HFF-Myc (cell line): ENCODE measurements at regions not wholly inside any gene's neighbourhood (a gene's known extent, or its start where the extent isn't known, plus 50 kb on each side); places are given as distances from the start of the nearest gene placed in this dataset.

Source experiments
- DNase-seq: peaks from one replicate; pipeline ENCODE4 v3.0.0-alpha.2; 2011; ENCODE audit warnings: low read depth; ENCODE audit errors: extremely low read depth
- H3K4me3 ChIP-seq: replicated peaks from 2 replicates; pipeline ENCODE4 v1.5.1; 2011; ENCODE audit warnings: low read depth, mild to moderate bottlenecking, control low read depth, low read length
- CTCF ChIP-seq: IDR thresholded peaks from 2 replicates; pipeline ENCODE4 v1.5.1; 2012; ENCODE audit warnings: mild to moderate bottlenecking, low read depth, low read length, control low read depth; ENCODE audit errors: missing control alignments

GRCh38 chr2:17282826-17283225 is 235.4 kb downstream of the RAD51AP2 start:
- DNase-seq: no peak
- H3K4me3 ChIP-seq: no peak overlapping the region
- TF ChIP-seq CTCF: no peak

- no peak for TF ChIP-seq CTCF
- no peak overlapping the region for H3K4me3 ChIP-seq
- no peak for DNase-seq
These were observed 236.0 kb downstream of the RAD51AP2 start for GRCh38 chr2:17282245-17282644.

GRCh38 chr2:17276220-17276619 is 242.0 kb downstream of the RAD51AP2 start:
- no peak for DNase-seq
- H3K4me3 ChIP-seq: no peak overlapping the region
- no peak for TF ChIP-seq CTCF

- H3K4me3 ChIP-seq: no peak overlapping the region
- no peak for DNase-seq
- TF ChIP-seq CTCF: no peak
These were observed 245.4 kb downstream of the RAD51AP2 start for GRCh38 chr2:17272652-17273525.

GRCh38 chr2:17272170-17272569 is 246.1 kb downstream of the RAD51AP2 start:
- no peak for DNase-seq
- TF ChIP-seq CTCF: no peak

GRCh38 chr2:17271416-17271815 is 246.8 kb downstream of the RAD51AP2 start:
- no peak overlapping the region for H3K4me3 ChIP-seq
- DNase-seq: no peak
- no peak for TF ChIP-seq CTCF

More at GRCh38 chr2:17272170-17272569, 246.1 kb downstream of the RAD51AP2 start:
- H3K4me3 ChIP-seq: no peak overlapping the region
